Muscle layer of duodenum (tissue), 2 donors: ENCODE measurements at regions not wholly inside any gene's neighbourhood (a gene's known extent, or its start where the extent isn't known, plus 50 kb on each side); places are given as distances from the start of the nearest gene placed in this dataset.

ENCODE experiments used
- H3K27ac ChIP-seq: one replicate; pipeline ENCODE4 v1.7.0; 2013; ENCODE audit warnings: mild to moderate bottlenecking, low read length
- H3K27me3 ChIP-seq: one replicate; pipeline ENCODE4 v1.7.0; 2013; ENCODE audit warnings: low read depth, mild to moderate bottlenecking, control low read depth, low read length
- H3K36me3 ChIP-seq, 2 donors: one replicate each; pipeline ENCODE4 v1.7.0; 2013; ENCODE audit warnings: low read length in 2 of 2, control low read depth in 1 of 2, mild to moderate bottlenecking in 1 of 2; ENCODE audit not compliant: insufficient read depth in 2 of 2, control insufficient read depth in 1 of 2
- H3K4me1 ChIP-seq, 2 donors: one replicate each; pipeline ENCODE4 v1.7.0; 2013; ENCODE audit warnings: low read length in 2 of 2, mild to moderate bottlenecking in 2 of 2, control low read depth in 1 of 2, moderate library complexity in 1 of 2; ENCODE audit not compliant: insufficient read depth in 2 of 2, control insufficient read depth in 1 of 2
- H3K4me3 ChIP-seq, 2 donors: one replicate each; pipeline ENCODE4 v1.7.0; 2013; ENCODE audit warnings: low read length in 2 of 2, low read depth in 1 of 2, mild to moderate bottlenecking in 1 of 2
- H3K9me3 ChIP-seq, 2 donors: one replicate each; pipeline ENCODE4 v1.7.0; 2013; ENCODE audit warnings: low read length in 2 of 2, control low read depth in 1 of 2, mild to moderate bottlenecking in 1 of 2; ENCODE audit not compliant: control insufficient read depth in 1 of 2
- donor health status: healthy.

GRCh38 chr3:99357131-99357530 is 281.3 kb upstream of the COL8A1 start:
- no peak overlapping the region for H3K4me3 ChIP-seq
- H3K27ac ChIP-seq: no peak overlapping the region
- no peaks in the 10 kb centered on the region for H3K36me3 ChIP-seq
- H3K27me3 ChIP-seq: no peaks in the 10 kb centered on the region
- no peaks in the 10 kb centered on the region for H3K4me1 ChIP-seq
- H3K9me3 ChIP-seq: no peaks in the 10 kb centered on the region

DNA sequence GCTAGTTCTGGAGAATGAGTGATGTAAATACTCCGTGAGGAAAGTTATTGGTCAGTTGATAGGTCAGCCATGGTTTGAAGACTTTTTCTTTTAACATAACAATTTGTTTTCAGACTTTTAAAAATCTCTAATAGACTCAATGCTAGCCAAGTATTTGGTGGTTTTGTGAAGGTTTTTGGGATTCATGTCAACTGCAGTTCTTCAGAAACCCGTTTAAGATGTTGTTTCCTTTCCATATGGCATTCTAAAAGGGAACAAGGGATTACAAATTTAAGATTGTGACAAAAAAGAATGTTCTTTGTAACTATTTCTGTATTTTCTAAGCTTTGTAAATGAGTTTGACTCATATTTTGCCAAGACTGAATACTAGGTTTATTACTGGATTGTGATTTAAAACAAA is 281.7 kb upstream of the COL8A1 start:
- Histone ChIP-seq H3K27ac (no peak overlapping the region), H3K36me3 (no peaks in the 10 kb centered on the region), H3K9me3 (no peaks in the 10 kb centered on the region)

GRCh38 chr3:99355465-99355864 is 282.9 kb upstream of the COL8A1 start:
- no peaks in the 10 kb centered on the region for H3K27me3 ChIP-seq
- no peaks in the 10 kb centered on the region for H3K9me3 ChIP-seq
- no peaks in the 10 kb centered on the region for H3K4me1 ChIP-seq
- no peak overlapping the region for H3K27ac ChIP-seq
- H3K36me3 ChIP-seq: no peaks in the 10 kb centered on the region
- H3K4me3 ChIP-seq: no peak overlapping the region

More for the DNA sequence above, 281.7 kb upstream of the COL8A1 start:
- H3K4me1 ChIP-seq: no peaks in the 10 kb centered on the region
- no peaks in the 10 kb centered on the region for H3K27me3 ChIP-seq
- H3K4me3 ChIP-seq: no peak overlapping the region

DNA sequence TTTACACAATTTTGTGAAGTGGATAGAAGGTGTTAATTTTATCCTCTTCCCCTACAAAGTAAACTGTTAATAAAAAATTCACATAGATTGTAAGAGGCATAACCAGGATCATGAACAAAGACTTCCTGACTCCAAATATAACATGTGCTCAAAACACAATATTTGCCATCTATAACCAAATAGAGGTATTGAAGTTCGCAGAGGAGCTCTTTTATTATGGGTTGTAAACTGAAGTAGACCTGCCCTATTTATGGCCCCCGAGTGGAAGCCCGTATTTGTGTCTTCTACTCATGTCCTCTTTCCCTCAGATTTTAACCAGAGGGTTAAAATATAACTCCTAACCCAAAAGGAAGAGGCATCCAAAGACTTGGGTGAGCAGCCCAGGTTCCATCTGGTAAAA is 285.6 kb upstream of the COL8A1 start:
- H3K27me3 ChIP-seq: no peaks in the 10 kb centered on the region

GRCh38 chr3:99351122-99351521 is 287.3 kb upstream of the COL8A1 start:
- no peak overlapping the region for H3K4me3 ChIP-seq
- no peak overlapping the region for H3K27ac ChIP-seq
- H3K36me3 ChIP-seq: no peaks in the 10 kb centered on the region
- H3K4me1 ChIP-seq: no peaks in the 10 kb centered on the region
- no peaks in the 10 kb centered on the region for H3K27me3 ChIP-seq
- no peaks in the 10 kb centered on the region for H3K9me3 ChIP-seq

More for the DNA sequence above, 285.6 kb upstream of the COL8A1 start:
- Histone ChIP-seq H3K4me1 (no peaks in the 10 kb centered on the region), H3K4me3 (no peak overlapping the region), H3K36me3 (no peaks in the 10 kb centered on the region), H3K9me3 (no peaks in the 10 kb centered on the region), H3K27ac (no peak overlapping the region)

DNA sequence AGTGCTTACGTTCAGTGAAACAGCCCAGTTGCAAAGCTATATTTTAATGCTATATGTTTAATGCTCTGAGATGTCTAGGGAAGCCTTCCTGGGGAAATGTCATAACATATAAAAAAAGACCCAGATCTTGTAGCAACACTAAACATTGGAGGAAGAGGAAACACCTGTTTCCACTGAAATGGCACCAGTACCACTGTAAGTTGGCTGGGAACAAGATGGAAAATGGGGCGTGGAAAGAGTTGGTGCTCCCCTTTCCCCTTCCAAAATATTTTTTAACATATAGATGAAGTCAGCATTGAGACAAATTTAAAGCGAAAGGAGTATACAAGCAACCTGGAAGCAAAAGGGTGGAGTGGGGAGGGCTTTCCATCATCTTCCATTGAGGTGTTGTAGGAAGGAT is 289.9 kb upstream of the COL8A1 start:
- Histone ChIP-seq H3K9me3 (no peaks in the 10 kb centered on the region), H3K4me3 (no peak overlapping the region), H3K36me3 (no peaks in the 10 kb centered on the region)

GRCh38 chr3:99344216-99344615 is 294.2 kb upstream of the COL8A1 start:
- Histone ChIP-seq H3K4me1 (no peaks in the 10 kb centered on the region), H3K9me3 (peaks cover 0 to 4% of the 10 kb centered on the region in 2 donors), H3K36me3 (no peaks in the 10 kb centered on the region), H3K27me3 (no peaks in the 10 kb centered on the region), H3K4me3 (no peak overlapping the region), H3K27ac (no peak overlapping the region)

More for the DNA sequence above, 289.9 kb upstream of the COL8A1 start:
- Histone ChIP-seq H3K27ac (no peak overlapping the region), H3K4me1 (no peaks in the 10 kb centered on the region), H3K27me3 (no peaks in the 10 kb centered on the region)

- H3K4me3 ChIP-seq: no peak overlapping the region
- no peaks in the 10 kb centered on the region for H3K36me3 ChIP-seq
- H3K9me3 ChIP-seq: peaks cover 0 to 4% of the 10 kb centered on the region in 2 donors
- no peak overlapping the region for H3K27ac ChIP-seq
- no peaks in the 10 kb centered on the region for H3K4me1 ChIP-seq
- no peaks in the 10 kb centered on the region for H3K27me3 ChIP-seq
Measured at GRCh38 chr3:99342383-99342782, 296.0 kb upstream of the COL8A1 start.

DNA sequence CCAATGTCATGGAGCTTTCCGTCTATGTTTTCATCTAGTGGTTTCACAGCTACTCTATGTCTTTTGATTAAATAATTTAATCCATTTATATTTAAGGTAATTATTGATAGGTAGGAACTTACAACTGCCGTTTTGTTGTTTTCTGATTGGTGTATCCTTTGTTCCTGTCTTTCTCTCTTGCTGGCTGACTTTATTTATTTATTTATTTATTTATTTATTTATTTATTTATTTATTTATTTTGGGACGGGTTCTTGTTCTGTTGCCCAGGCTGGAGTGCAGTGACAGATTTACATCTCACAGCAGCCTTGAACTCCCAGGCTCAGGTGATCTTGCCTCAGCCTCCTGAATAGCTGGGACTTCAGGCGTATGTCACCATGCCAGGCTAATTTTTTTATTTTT is 299.2 kb upstream of the COL8A1 start:
- peaks cover 0 to 4% of the 10 kb centered on the region in 2 donors for H3K9me3 ChIP-seq
- no peaks in the 10 kb centered on the region for H3K4me1 ChIP-seq
- no peaks in the 10 kb centered on the region for H3K27me3 ChIP-seq
- H3K27ac ChIP-seq: no peak overlapping the region
- no peak overlapping the region for H3K4me3 ChIP-seq
- no peaks in the 10 kb centered on the region for H3K36me3 ChIP-seq

- Histone ChIP-seq H3K4me1 (no peaks in the 10 kb centered on the region), H3K9me3 (no peaks in the 10 kb centered on the region), H3K27ac (no peak overlapping the region), H3K4me3 (no peak overlapping the region), H3K27me3 (no peaks in the 10 kb centered on the region), H3K36me3 (no peaks in the 10 kb centered on the region)
Measured at GRCh38 chr3:99332718-99333117, 305.7 kb upstream of the COL8A1 start.

DNA sequence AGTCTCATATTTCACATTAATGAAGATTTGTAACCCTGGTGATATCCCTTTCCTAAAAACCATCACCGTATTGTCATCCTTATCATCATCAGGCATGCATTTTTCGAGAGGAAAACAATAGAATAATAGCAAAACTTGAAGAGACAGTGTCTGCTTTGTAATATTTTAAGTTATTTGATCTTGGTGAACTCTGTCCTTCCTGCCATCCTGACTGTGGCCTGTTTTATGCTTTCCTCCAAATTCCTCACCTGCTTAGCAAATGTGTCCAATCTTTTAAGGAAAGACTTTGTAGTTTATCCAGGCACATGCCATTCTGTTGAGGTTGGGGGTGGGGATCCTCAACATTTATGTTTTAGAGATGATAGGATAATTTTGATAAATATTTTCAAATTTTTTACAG is 306.1 kb upstream of the COL8A1 start:
- H3K27me3 ChIP-seq: no peaks in the 10 kb centered on the region
- no peak overlapping the region for H3K27ac ChIP-seq
- H3K4me3 ChIP-seq: no peak overlapping the region

GRCh38 chr3:99330924-99331532 is 307.4 kb upstream of the COL8A1 start:
- H3K4me3 ChIP-seq: no peak overlapping the region
- H3K4me1 ChIP-seq: no peaks in the 10 kb centered on the region
- no peaks in the 10 kb centered on the region for H3K36me3 ChIP-seq
- no peaks in the 10 kb centered on the region for H3K9me3 ChIP-seq
- H3K27ac ChIP-seq: no peak overlapping the region
- H3K27me3 ChIP-seq: no peaks in the 10 kb centered on the region

More for the DNA sequence above, 306.1 kb upstream of the COL8A1 start:
- H3K36me3 ChIP-seq: no peaks in the 10 kb centered on the region
- H3K9me3 ChIP-seq: no peaks in the 10 kb centered on the region
- no peaks in the 10 kb centered on the region for H3K4me1 ChIP-seq
